Activated B cell treated with CpG ODN at 0.5 μM for 24 hours (primary cell): ENCODE measurements at regions not wholly inside any gene's neighbourhood (a gene's known extent, or its start where the extent isn't known, plus 50 kb on each side); places are given as distances from the start of the nearest gene placed in this dataset.
"Not testable (repeated sequence)": the region's sequence is repeated elsewhere in the genome, so short reads cannot be mapped to it uniquely, and the experiment has no call there.

ENCODE experiments used
- ATAC-seq: fragments of 200-7000 bp; cut with Tn5 transposase; one replicate; pipeline ENCODE4 v1.10.0; 2021; ENCODE audit warnings: low read depth, mild to moderate bottlenecking, moderate library complexity
- CTCF ChIA-PET: fragments of 350-600 bp; sonication (Branson Sonifier 250); formaldehyde crosslinking; loops from one replicate; lab custom pipeline; 2021; ENCODE audit warnings: antibody characterized with exemption; lab: Charles Lee
- POLR2A ChIA-PET: fragments of 350-600 bp; sonication (Branson Sonifier 250); formaldehyde crosslinking; loops from one replicate; lab custom pipeline; 2021; ENCODE audit warnings: antibody characterized with exemption; lab: Charles Lee
- DNase-seq: peaks from one replicate; pipeline ENCODE4 v3.0.0; 2022
- H3K27ac Mint-ChIP-seq: one replicate; pipeline ENCODE4 v1.8.0; 2020; ENCODE audit warnings: mixed read lengths
- H3K27me3 Mint-ChIP-seq: one replicate; pipeline ENCODE4 v1.8.0; 2021; ENCODE audit warnings: mixed read lengths
- H3K36me3 Mint-ChIP-seq: one replicate; pipeline ENCODE4 v1.8.0; 2021; ENCODE audit warnings: low read depth, mixed read lengths
- H3K4me1 Mint-ChIP-seq: one replicate; pipeline ENCODE4 v1.8.0; 2021; ENCODE audit warnings: mixed read lengths
- H3K4me3 Mint-ChIP-seq: one replicate; pipeline ENCODE4 v1.8.0; 2020; ENCODE audit warnings: mild to moderate bottlenecking, mixed read lengths
- H3K9me3 Mint-ChIP-seq: one replicate; pipeline ENCODE4 v1.8.0; 2020; ENCODE audit warnings: mixed read lengths
- CTCF ChIP-seq: fragments of 200-600 bp; IDR thresholded peaks from one replicate; pipeline ENCODE4 v1.8.0; 2022; ENCODE audit warnings: antibody characterized with exemption, mild to moderate bottlenecking
- intact Hi-C: fragments of 100-400 bp; cut with micrococcal nuclease; formaldehyde crosslinking; loops from one replicate; pipeline ENCODE4 v1.15.1; 2024

GRCh38 chr18:34386803-34387202 is 162.1 kb upstream of the NOL4 start:
- DNase-seq (no peak), ATAC-seq (no peak)
- H3K4me1 Mint-ChIP-seq = no peaks in the 10 kb centered on the region
- ChIA-PET POLR2A (no interaction called here), CTCF (no interaction called here)
- no peak overlapping the region for H3K4me3 Mint-ChIP-seq
- H3K9me3 Mint-ChIP-seq = no peaks in the 10 kb centered on the region
- no peak for TF ChIP-seq CTCF
- intact Hi-C loops = no loop called here
- H3K27me3 Mint-ChIP-seq = no peaks in the 10 kb centered on the region
- H3K36me3 Mint-ChIP-seq = no peaks in the 10 kb centered on the region
- no peak overlapping the region for H3K27ac Mint-ChIP-seq

GRCh38 chr18:34397286-34397896 is 172.7 kb upstream of the NOL4 start:
- no peaks in the 10 kb centered on the region for H3K27me3 Mint-ChIP-seq
- CTCF ChIA-PET = no interaction called here
- H3K4me1 Mint-ChIP-seq = no peaks in the 10 kb centered on the region
- no peak for TF ChIP-seq CTCF
- no peaks in the 10 kb centered on the region for H3K36me3 Mint-ChIP-seq
- DNase-seq (no peak), ATAC-seq (no peak)
- intact Hi-C loops = no loop called here
- no peak overlapping the region for H3K27ac Mint-ChIP-seq
- peaks cover 2% of the 10 kb centered on the region for H3K9me3 Mint-ChIP-seq
- H3K4me3 Mint-ChIP-seq = no peak overlapping the region
- POLR2A ChIA-PET = no interaction called here

- intact Hi-C loops = no loop called here
- no peak for DNase-seq
- no peak overlapping the region for H3K27ac Mint-ChIP-seq
- ChIA-PET CTCF (no interaction called here), POLR2A (no interaction called here)
- no peak for ATAC-seq
- TF ChIP-seq CTCF = no peak
- H3K27me3 Mint-ChIP-seq = no peaks in the 10 kb centered on the region
- H3K4me1 Mint-ChIP-seq = no peaks in the 10 kb centered on the region
- peaks cover 2% of the 10 kb centered on the region for H3K9me3 Mint-ChIP-seq
- no peaks in the 10 kb centered on the region for H3K36me3 Mint-ChIP-seq
- no peak overlapping the region for H3K4me3 Mint-ChIP-seq
These were observed 175.2 kb upstream of the NOL4 start for GRCh38 chr18:34399892-34400291.

GRCh38 chr18:34400834-34401233 is 176.1 kb upstream of the NOL4 start:
- H3K4me1 Mint-ChIP-seq = no peaks in the 10 kb centered on the region
- no peaks in the 10 kb centered on the region for H3K27me3 Mint-ChIP-seq
- H3K9me3 Mint-ChIP-seq = peaks cover 2% of the 10 kb centered on the region
- CTCF ChIA-PET = no interaction called here
- no peak overlapping the region for H3K27ac Mint-ChIP-seq
- no peak for TF ChIP-seq CTCF
- H3K36me3 Mint-ChIP-seq = no peaks in the 10 kb centered on the region
- H3K4me3 Mint-ChIP-seq = no peak overlapping the region
- no peak for DNase-seq
- intact Hi-C loops = no loop called here
- no peak for ATAC-seq
- POLR2A ChIA-PET = no interaction called here

- no peaks in the 10 kb centered on the region for H3K27me3 Mint-ChIP-seq
- no peaks in the 10 kb centered on the region for H3K36me3 Mint-ChIP-seq
- intact Hi-C loops = no loop called here
These were observed 177.1 kb upstream of the NOL4 start for GRCh38 chr18:34401775-34402174.

GRCh38 chr18:34407471-34407870 is 182.8 kb upstream of the NOL4 start:
- H3K4me3 Mint-ChIP-seq, intact Hi-C loops, ATAC-seq, H3K9me3 Mint-ChIP-seq, H3K4me1 Mint-ChIP-seq, H3K27ac Mint-ChIP-seq, H3K36me3 Mint-ChIP-seq, H3K27me3 Mint-ChIP-seq, CTCF ChIA-PET, DNase-seq, POLR2A ChIA-PET: not testable (repeated sequence)

More at GRCh38 chr18:34401775-34402174, 177.1 kb upstream of the NOL4 start:
- Mint-ChIP-seq H3K27ac (no peak overlapping the region), H3K4me1 (no peaks in the 10 kb centered on the region), H3K9me3 (peaks cover 2% of the 10 kb centered on the region), H3K4me3 (no peak overlapping the region)
- no peak for TF ChIP-seq CTCF
- CTCF ChIA-PET = no interaction called here
- POLR2A ChIA-PET = no interaction called here
- DNase-seq (no peak), ATAC-seq (no peak)
